Keratinocyte (primary cell): ENCODE measurements at regions not wholly inside any gene's neighbourhood (a gene's known extent, or its start where the extent isn't known, plus 50 kb on each side); places are given as distances from the start of the nearest gene placed in this dataset.

Experiments used
- EZH2 ChIP-seq: IDR thresholded peaks from one replicate; pipeline ENCODE4 v1.6.1; 2012; ENCODE audit warnings: inconsistent platforms, mild to moderate bottlenecking, low read length, moderate library complexity
- TF ChIP-seq, protein P1 (sequence below), 3 experiments: IDR thresholded peaks in 1 of 3; conservative IDR thresholded peaks in 1 of 3; optimal IDR thresholded peaks in 1 of 3; 2 replicates in 2 of 3; 3 replicates in 1 of 3; pipeline versions ENCODE3 to v1.5.1; 2011; ENCODE audit warnings: low read length in 3 of 3, mild to moderate bottlenecking in 3 of 3, moderate library complexity in 2 of 3, control low read depth in 1 of 3, inconsistent platforms in 1 of 3; ENCODE audit not compliant: insufficient read depth in 2 of 3; ENCODE audit errors: extremely low read depth in 1 of 3

DNA sequence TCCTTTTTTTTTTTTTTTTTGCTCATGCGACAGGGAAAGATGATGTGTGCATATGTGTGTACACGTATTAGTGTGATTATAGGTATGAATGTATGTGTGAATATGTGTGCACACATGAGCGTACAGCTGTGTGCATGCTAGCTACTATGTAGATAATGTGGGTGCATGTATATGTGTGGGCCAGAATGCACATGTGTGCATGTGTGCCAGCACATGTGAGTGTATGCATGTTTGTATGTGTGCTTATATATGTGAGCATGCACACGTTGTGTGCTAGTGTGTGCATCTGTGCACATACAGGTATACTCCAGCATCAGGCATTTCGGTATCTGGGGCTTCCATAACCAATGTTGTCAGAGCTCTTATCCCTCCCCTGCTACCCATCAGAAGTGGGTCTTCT is 541.1 kb downstream of the AACS start:
- TF ChIP-seq, protein P1, sequence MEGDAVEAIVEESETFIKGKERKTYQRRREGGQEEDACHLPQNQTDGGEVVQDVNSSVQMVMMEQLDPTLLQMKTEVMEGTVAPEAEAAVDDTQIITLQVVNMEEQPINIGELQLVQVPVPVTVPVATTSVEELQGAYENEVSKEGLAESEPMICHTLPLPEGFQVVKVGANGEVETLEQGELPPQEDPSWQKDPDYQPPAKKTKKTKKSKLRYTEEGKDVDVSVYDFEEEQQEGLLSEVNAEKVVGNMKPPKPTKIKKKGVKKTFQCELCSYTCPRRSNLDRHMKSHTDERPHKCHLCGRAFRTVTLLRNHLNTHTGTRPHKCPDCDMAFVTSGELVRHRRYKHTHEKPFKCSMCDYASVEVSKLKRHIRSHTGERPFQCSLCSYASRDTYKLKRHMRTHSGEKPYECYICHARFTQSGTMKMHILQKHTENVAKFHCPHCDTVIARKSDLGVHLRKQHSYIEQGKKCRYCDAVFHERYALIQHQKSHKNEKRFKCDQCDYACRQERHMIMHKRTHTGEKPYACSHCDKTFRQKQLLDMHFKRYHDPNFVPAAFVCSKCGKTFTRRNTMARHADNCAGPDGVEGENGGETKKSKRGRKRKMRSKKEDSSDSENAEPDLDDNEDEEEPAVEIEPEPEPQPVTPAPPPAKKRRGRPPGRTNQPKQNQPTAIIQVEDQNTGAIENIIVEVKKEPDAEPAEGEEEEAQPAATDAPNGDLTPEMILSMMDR (optimal IDR thresholded peaks at IDR 0.05 in 1 of 3, IDR thresholded peaks at IDR 0.05 in 1 of 3, conservative IDR thresholded peaks at IDR 0.05 in 1 of 3; ENCODE audit: extremely low read depth in 1 of 3, insufficient read depth in 2 of 3, low read length in 3 of 3) = no peak
- no peak for TF ChIP-seq EZH2
